Tongue (tissue), 1 donor: ENCODE measurements at regions not wholly inside any gene's neighbourhood (a gene's known extent, or its start where the extent isn't known, plus 50 kb on each side); places are given as distances from the start of the nearest gene placed in this dataset.
"Not testable (repeated sequence)": the region's sequence is repeated elsewhere in the genome, so short reads cannot be mapped to it uniquely, and the experiment has no call there.

Experiments
- DNase-seq: peaks from one replicate; pipeline ENCODE4 v3.0.0-alpha.2; 2015

GRCh38 chr4:72875138-72875537 is 194.4 kb downstream of the COX18 start:
- DNase-seq, result peak; percentile 1

- no peak for DNase-seq
Measured at GRCh38 chr4:72864898-72865297, 204.6 kb downstream of the COX18 start.

GRCh38 chr4:72864277-72864676 is 205.2 kb downstream of the COX18 start:
- not testable (repeated sequence) for DNase-seq

GRCh38 chr4:72860766-72861165 is 208.8 kb downstream of the COX18 start:
- no peak for DNase-seq

GRCh38 chr4:72858328-72858727 is 211.2 kb downstream of the COX18 start:
- no peak for DNase-seq

- DNase-seq, result no peak
Measured at GRCh38 chr4:72857787-72858186, 211.7 kb downstream of the COX18 start.

- DNase-seq, result no peak
Measured at GRCh38 chr4:72857216-72857615, 212.3 kb downstream of the COX18 start.

- DNase-seq, result no peak
Measured at GRCh38 chr4:72846280-72847111, 223.0 kb downstream of the COX18 start.

- no peak for DNase-seq
Measured at GRCh38 chr4:72843466-72843865, 226.1 kb downstream of the COX18 start.

- DNase-seq, result no peak
Measured at GRCh38 chr4:72842323-72842722, 227.2 kb downstream of the COX18 start.

- not testable (repeated sequence) for DNase-seq
Measured at GRCh38 chr4:72840166-72840565, 229.3 kb downstream of the COX18 start.

- no peak for DNase-seq
Measured at GRCh38 chr4:72828864-72829263, 240.7 kb downstream of the COX18 start.

GRCh38 chr4:72827968-72828367 is 241.5 kb downstream of the COX18 start:
- DNase-seq, result no peak

GRCh38 chr4:72820107-72820506 is 249.4 kb downstream of the COX18 start:
- no peak for DNase-seq

GRCh38 chr4:72817012-72817411 is 248.0 kb upstream of the ADAMTS3 start:
- no peak for DNase-seq

- no peak for DNase-seq
Measured at GRCh38 chr4:72814241-72814640, 245.2 kb upstream of the ADAMTS3 start.

- DNase-seq, result no peak
Measured at GRCh38 chr4:72809208-72809607, 240.2 kb upstream of the ADAMTS3 start.

- DNase-seq, result no peak
Measured at GRCh38 chr4:72805284-72805683, 236.3 kb upstream of the ADAMTS3 start.

GRCh38 chr4:72797486-72797885 is 228.5 kb upstream of the ADAMTS3 start:
- DNase-seq, result no peak

- no peak for DNase-seq
Measured at GRCh38 chr4:72791054-72791453, 222.0 kb upstream of the ADAMTS3 start.

- no peak for DNase-seq
Measured at GRCh38 chr4:72786401-72786990, 217.5 kb upstream of the ADAMTS3 start.

GRCh38 chr4:72779241-72779640 is 210.2 kb upstream of the ADAMTS3 start:
- DNase-seq, result no peak

- no peak for DNase-seq
Measured at GRCh38 chr4:72777436-72777835, 208.4 kb upstream of the ADAMTS3 start.

- DNase-seq, result no peak
Measured at GRCh38 chr4:72770708-72771107, 201.7 kb upstream of the ADAMTS3 start.
